ENCODE measurements at regions not wholly inside any gene's neighbourhood (a gene's known extent, or its start where the extent isn't known, plus 50 kb on each side); places are given as distances from the start of the nearest gene placed in this dataset.
"Not testable (repeated sequence)": the region's sequence is repeated elsewhere in the genome, so short reads cannot be mapped to it uniquely, and the experiment has no call there.

DNA sequence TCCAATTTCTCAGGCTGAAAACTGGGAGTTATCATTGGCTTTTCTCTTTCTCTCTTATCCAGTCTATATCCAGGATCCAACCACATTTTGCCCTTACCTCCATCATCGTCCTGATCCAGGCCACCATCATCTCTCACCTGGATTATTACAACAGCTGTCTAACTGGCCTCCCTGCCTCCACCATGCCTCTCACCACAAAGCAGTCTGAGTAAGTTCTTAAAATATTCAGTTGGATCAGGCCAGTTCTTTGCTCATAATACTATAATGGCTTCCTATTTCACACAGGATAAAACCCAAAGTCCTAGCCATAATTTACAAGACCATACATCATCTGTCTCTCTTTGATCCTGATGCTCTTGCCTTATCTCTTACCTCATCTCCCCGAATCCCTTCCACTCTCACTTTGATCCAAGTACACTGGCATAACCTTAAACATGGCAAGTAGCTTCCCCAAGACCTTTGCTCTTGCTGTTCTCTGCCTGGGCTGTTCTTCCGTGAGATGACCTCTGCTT, 133.4 kb upstream of the RAP1B start:
- no peak for FAIRE-seq
- no peak for DNase-seq (ENCODE audit: insufficient read length, low spot score)

GRCh38 chr12:68477906-68478305, 132.8 kb upstream of the RAP1B start:
- DNase-seq (ENCODE audit: insufficient read length, low spot score) (no peak), FAIRE-seq (no peak)

DNA sequence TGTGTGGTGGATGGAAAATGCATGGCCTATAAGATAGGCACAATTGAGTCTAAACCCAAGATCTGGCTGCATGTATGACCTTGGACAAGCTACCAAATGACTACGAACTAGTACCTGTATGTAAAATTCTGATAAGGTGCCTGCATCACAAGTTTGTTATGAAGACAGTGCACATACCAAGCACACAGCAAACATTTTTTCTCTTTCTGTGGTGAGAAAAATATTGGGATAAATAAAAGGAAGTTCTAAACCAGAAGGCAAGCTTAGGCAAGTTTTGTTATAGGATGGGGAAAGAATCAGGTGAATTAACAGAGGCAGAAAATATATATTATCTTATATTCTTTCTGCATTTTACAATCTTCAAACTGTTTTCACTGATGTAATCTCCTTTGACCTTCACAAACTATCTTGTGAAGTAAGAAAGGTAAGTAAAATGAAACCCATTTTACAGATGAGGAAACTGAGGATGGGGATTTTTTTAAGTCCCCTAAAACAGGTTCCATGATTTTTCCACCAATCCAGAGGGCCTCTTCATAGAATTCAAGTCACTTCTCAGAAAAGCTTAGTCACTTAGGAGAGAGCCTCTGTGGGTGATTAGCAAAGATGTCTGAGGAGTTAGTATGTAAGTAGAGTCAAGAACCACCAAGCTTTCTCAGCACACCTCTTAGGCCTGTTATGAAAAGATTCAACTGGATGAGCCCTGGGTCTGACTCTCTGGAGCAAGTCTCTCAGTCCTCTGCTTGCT, 132.0 kb upstream of the RAP1B start:
- no peak for DNase-seq (ENCODE audit: insufficient read length, low spot score)
- no peak for FAIRE-seq

GRCh38 chr12:68479261-68479895, 131.3 kb upstream of the RAP1B start:
- no peak for FAIRE-seq
- no peak for DNase-seq (ENCODE audit: insufficient read length, low spot score)

GRCh38 chr12:68479896-68480291, 130.8 kb upstream of the RAP1B start:
- no peak for DNase-seq (ENCODE audit: insufficient read length, low spot score)
- FAIRE-seq: no peak

GRCh38 chr12:68480526-68480925, 130.2 kb upstream of the RAP1B start:
- FAIRE-seq (no peak), DNase-seq (ENCODE audit: insufficient read length, low spot score) (no peak)

DNA sequence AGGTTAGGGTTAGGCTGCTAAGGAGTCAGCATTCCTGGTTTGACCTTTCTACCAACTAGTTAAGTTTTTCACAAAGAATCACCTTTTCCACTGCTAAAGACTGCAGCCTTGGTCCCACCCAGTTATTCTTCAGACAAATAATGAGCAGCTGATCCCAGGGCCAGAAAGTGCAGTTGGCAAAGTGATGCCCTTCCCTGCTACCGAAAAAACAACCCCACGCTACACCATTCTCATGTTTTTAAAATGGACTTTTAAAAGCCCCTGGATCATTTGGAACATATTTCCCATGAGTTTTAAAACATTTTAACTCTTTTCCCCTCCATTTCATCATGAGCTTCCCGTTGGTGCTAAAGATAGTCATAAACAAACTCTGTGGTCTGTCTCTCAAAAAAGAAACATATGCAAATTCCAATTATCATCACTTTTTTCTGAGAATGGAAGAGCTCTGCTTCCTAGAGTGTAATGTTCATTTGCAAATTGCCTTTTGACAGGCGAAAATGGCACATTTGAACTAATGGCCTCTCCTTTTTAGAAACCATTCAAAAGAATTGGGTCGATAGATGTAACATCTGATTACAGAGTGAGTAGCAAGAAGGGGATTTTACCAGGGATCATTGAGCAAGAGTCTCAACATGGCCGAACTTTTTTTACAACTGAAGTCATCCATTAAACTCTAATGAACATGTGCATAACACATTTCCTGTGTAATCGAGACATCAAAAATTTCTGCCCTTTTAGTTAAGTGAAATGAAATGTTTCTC, 129.3 kb upstream of the RAP1B start:
- DNase-seq (ENCODE audit: insufficient read length, low spot score): no peak
- FAIRE-seq: no peak

DNA sequence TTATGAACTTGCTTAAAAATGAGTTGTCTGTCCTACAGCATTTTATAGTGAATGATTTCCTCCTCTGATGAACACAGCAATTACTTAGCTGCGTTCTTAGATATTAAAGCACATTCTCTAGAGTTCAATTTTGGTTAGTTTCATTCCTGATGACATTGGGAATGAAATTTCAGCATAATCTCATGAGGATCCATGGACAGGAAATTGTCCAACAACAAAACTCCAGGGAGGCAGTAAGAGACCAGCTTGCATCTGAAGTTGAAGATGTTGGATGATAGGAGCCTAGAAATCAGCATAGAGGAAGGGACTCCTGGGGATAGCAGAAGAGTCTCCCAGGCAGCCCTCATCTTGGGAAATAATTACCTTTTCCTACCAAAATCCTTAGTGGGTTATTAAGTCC, 128.7 kb upstream of the RAP1B start:
- DNase-seq (ENCODE audit: insufficient read length, low spot score) (no peak), FAIRE-seq (no peak)

- DNase-seq (ENCODE audit: insufficient read length, low spot score): no peak
- no peak for FAIRE-seq
Observed at GRCh38 chr12:68482660-68483059, 128.0 kb upstream of the RAP1B start.

GRCh38 chr12:68483592-68484383, 126.9 kb upstream of the RAP1B start:
- no peak for FAIRE-seq
- DNase-seq (ENCODE audit: insufficient read length, low spot score): no peak

DNA sequence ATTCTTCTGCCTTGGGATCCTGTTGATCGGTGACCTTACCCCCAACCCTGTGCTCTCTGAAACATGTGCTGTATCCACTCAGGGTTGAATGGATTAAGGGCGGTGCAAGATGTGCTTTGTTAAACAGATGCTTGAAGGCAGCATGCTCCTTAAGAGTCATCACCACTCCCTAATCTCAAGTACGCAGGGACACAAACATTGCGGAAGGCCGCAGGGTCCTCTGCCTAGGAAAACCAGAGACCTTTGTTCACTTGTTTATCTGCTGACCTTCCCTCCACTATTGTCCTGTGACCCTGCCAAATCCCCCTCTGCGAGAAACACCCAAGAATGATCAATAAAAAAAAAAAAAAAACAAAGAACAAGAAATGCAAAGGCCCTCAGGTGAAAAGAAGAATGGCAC, 126.1 kb upstream of the RAP1B start:
- not testable (repeated sequence) for DNase-seq (ENCODE audit: insufficient read length, low spot score); FAIRE-seq

DNA sequence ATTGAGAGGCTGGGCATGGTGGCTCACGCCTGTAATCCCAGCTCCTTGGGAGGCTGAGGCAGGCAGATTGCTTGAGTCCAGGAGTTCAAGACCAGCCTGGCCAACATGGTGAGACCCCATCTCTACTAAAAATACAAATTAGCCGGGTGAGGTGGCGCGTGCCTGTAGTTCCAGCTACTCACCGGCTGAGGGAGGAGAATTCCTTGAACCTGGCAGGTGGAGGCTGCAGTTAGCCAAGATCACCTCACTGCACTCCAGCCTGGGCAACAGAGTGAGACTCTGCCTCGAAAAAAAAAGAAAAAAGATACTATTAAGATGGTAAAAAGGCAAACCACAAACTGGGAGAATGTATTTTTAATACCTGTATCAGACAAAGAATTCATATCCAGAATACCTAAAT, 124.2 kb upstream of the RAP1B start:
- not testable (repeated sequence) for DNase-seq (ENCODE audit: insufficient read length, low spot score); FAIRE-seq

DNA sequence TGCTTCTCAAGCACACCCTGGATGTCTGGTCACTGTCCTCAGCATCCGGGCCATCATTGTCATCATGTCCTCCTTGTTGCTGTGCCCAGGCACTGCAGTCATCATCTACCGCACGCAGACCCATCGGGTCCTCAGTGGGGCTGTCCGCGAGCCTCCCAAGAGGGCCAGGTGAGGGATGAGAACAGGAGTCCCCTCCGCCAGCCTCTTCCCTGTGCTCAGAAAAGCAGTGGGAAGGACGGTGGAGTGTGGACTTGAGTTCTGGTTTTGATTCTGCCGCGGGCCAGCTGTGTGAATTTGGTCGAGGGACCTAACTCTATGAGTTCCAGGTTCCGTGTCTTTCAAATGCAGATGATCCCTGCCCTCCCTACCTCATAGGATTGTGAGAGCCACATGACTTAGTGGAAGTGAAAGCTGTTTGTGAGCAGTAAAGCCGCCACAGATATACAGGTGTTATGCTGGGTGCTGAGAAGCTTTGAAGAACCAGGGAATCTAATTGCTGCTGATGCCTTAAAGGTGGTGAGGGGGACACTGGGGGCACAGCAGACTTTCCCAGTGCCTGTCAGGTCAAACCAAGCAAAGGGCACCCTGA, 122.9 kb upstream of the RAP1B start:
- no peak for FAIRE-seq
- DNase-seq (ENCODE audit: insufficient read length, low spot score): no peak

- no peak for FAIRE-seq
Observed at GRCh38 chr12:68489273-68489672, 121.4 kb upstream of the RAP1B start.

DNA sequence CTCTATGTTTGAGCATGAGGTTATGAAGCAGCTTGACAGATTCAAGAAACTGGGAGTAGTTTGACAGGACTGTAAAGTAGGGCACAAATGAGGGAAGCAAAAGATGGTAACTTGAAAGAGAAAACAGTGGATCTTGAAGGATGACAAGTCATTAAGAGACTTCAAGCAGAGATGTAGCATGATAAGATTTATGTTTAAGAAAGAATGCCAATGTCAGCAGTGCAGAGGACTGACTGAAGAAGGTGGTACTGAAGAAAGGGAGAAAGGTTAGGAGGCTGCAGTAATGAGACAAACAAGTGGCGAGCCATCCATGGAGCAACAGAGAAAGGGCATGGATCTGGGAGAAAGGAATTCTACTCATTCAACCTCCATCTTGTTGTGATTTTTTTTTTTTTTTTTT, 120.2 kb upstream of the RAP1B start:
- no peak for FAIRE-seq

More at GRCh38 chr12:68489273-68489672, 121.4 kb upstream of the RAP1B start:
- DNase-seq (ENCODE audit: insufficient read length, low spot score): no peak

GRCh38 chr12:68491204-68491960, 119.3 kb upstream of the RAP1B start:
- no peak for DNase-seq (ENCODE audit: insufficient read length, low spot score)
- no peak for FAIRE-seq

More for the DNA sequence above, 120.2 kb upstream of the RAP1B start:
- DNase-seq (ENCODE audit: insufficient read length, low spot score): no peak

DNA sequence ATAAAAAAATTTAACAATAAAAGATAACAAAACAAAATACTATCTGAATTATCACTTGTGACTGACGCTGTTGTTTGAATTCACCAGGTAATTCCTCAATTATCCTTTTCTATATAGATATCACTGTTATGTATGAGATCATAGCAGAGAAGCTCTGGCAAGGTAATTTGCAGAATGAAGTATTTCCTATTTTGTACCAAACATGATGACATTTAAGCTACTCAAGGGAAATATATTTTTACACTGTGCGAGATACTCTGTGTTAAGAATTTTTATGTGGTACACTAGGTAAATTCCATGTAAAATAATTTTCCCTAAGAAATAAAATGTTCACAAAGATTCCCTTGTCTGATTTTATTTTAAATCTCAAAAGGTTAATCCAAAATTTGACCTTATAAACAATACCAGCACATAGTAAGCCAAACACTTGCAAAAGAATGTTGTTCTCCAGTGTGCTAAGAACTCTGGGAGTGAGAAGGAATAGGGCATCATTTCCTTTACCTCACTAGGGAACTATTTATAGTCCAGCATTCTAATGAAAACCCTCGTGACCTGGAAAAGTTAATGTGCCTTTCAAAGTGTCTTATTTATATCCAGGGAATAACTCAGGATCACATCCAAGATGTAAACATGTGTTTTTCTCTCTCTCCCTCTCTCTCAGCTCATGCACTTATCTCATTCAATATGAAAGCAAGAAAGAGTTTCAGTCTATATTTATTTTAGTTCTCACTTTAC, 115.2 kb upstream of the RAP1B start:
- FAIRE-seq: no peak
- DNase-seq (ENCODE audit: insufficient read length, low spot score): no peak

- FAIRE-seq (no peak), DNase-seq (ENCODE audit: insufficient read length, low spot score) (no peak)
Observed at GRCh38 chr12:68497107-68497506, 113.6 kb upstream of the RAP1B start.

GRCh38 chr12:68497702-68498101, 113.0 kb upstream of the RAP1B start:
- peak; percentile 91 for FAIRE-seq
- DNase-seq (ENCODE audit: insufficient read length, low spot score): peak; percentile 72

All from HTR-8/SVneo (cell line).